ENCODE measurements at regions not wholly inside any gene's neighbourhood (a gene's known extent, or its start where the extent isn't known, plus 50 kb on each side); places are given as distances from the start of the nearest gene placed in this dataset.

DNA sequence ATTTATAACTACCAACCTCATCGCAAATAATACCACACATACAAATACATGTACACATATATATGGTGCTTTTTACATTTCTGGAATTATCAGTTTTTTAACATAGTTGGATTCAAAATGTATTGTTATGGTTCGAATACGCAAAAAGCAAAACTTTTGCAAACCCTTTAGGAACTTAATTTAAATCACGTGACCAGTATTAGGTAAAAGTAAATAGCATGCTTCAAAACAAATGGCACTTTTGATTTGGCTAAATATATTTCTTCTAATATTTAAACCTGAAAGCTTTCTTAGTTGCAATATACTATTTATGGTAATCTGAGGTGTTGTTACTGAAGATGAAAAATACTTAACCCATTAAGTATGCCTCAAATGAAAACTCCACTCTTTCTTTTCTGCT lies 341.4 kb downstream of the C4orf33 start:
- H3K27ac ChIP-seq = no peak overlapping the region
- TF ChIP-seq, protein P1, sequence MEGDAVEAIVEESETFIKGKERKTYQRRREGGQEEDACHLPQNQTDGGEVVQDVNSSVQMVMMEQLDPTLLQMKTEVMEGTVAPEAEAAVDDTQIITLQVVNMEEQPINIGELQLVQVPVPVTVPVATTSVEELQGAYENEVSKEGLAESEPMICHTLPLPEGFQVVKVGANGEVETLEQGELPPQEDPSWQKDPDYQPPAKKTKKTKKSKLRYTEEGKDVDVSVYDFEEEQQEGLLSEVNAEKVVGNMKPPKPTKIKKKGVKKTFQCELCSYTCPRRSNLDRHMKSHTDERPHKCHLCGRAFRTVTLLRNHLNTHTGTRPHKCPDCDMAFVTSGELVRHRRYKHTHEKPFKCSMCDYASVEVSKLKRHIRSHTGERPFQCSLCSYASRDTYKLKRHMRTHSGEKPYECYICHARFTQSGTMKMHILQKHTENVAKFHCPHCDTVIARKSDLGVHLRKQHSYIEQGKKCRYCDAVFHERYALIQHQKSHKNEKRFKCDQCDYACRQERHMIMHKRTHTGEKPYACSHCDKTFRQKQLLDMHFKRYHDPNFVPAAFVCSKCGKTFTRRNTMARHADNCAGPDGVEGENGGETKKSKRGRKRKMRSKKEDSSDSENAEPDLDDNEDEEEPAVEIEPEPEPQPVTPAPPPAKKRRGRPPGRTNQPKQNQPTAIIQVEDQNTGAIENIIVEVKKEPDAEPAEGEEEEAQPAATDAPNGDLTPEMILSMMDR (conservative IDR thresholded peaks at IDR 0.05) = no peak

DNA sequence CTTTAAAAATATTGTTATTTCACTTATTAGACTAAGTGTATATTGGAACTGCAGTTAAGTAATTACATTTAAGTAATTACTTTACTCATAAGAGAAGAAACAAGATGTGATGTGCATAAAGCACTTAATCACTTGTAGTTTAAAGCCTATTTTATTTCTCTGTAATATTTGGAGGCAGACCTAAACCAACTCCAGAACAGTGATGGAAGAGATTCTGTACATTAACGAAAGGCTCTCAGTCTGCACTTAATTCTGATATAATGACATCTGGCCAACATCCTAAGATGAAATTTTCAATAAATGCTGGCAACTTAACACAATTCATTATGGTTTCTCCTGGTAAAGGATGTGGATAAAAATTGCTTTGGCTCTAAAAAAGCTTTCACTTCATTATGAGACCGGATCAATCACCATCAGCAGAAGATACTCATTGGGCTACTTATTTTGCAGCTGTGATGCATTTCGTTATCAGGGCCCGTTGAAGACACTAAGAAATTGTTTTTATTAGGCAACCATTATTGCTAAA lies 342.6 kb downstream of the C4orf33 start:
- TF ChIP-seq, protein P1 (conservative IDR thresholded peaks at IDR 0.05) = no peak
- no peak overlapping the region for H3K27ac ChIP-seq

DNA sequence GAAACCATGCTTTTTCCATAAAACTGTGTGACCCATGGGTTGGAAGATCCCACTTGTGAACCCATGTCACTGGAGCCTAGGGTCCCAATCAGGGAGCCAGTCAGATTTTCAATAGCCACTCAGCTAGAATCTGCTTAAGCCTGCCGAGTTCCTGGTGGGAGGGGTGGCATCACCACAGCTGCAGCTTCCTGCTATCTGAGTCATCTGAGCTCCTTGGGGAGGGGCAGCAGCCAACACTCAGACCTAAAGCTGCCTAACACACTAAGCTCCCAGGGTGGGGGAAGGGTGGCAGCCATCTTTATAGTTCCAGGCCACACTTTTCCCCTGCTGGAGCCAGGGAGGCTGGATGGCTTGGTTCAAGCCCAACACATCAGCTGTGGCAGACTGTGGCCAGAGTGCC lies 350.1 kb downstream of the C4orf33 start:
- H3K27ac ChIP-seq = no peak overlapping the region
- TF ChIP-seq, protein P1 (conservative IDR thresholded peaks at IDR 0.05) = no peak

DNA sequence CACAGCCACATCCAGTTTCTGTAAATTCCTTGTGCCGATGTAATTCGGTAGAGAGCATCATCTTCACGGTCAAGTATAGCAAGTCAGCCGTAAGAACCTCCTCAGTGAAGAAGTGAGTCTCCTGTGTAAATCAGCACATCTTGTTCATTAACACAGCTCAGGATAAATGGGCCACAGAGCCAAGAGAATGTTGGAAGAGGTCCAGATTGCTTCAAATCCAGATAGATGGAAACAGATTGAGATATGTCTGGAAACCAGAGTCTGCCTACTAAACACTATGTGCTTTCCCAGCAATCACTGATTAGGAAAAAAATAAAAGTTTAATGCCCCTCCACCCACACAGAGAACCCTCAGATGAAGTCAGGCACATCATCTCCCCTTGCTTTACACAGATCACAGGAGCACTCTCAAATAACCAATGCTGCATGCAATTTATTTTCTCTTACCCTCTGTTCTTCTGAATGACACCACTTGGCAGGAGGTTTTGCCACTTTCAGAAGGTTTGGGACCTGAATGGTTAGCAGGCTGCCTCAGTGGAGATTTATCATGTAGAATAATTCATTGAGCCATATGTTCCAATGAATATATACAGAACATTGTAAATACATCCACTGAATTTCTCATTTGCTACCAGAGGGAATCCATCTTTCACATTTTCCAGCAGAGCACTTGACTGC lies 357.7 kb downstream of the C4orf33 start:
- H3K27ac ChIP-seq = no peak overlapping the region
- TF ChIP-seq, protein P1 (conservative IDR thresholded peaks at IDR 0.05) = no peak

DNA sequence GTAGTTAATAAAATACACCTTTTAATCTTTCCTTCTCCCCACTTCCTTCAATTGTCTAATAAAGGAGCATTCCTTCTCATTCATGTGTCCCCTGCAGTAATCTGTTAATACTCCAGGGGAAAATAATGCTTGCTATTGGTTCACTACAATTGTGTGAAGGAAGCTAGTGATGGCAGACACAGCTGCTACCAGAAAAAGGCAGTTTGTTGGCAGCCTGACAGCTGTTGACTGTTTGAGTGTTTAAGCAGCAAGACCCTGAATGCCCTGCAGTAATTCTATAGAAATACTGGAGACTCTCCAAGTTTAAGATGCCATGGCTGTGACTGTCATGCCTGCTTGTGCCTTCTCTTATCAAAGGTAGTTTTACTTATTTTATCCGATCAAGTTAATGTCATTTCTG lies 359.5 kb downstream of the C4orf33 start:
- TF ChIP-seq, protein P1 (conservative IDR thresholded peaks at IDR 0.05) = no peak
- H3K27ac ChIP-seq = no peak overlapping the region

DNA sequence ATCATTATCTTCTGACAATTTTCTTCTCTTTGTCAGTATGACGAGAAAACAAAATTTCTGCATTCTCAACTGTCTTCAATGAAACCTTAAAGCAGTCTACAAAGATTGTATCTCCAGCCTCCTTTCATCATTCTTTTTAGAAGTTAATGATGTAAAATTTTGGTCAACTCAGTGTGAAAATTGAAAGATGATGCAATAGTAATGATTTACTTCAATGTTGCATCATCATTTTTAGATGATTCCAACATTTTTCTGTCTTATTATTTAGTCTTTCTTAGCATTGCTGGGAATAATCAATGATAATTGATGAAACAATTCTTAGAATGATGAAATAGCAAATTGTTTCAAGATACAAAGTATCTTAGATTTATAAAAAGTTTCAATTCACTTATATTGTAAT lies 372.7 kb downstream of the C4orf33 start:
- H3K27ac ChIP-seq = no peak overlapping the region
- TF ChIP-seq, protein P1 (conservative IDR thresholded peaks at IDR 0.05) = no peak

DNA sequence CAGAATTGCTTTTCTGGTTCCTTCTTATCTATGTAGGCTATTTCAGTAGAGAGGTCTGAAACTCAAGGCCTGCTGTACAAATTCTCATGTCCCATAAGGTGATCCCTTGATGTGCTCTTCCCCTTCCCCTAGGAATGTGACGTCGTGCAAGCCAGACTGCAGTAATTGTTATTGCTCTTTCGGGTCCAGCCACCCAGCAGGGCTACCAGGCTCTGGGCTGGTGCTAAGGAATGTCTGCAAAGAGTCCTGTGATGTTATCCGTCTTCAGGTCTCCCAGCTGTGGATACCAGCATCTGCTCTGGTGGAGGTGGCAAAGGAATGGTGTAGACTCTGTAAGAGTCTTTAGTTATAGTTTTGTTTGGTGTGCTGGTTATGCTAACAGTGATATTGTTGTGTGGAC lies 378.7 kb downstream of the C4orf33 start:
- H3K27ac ChIP-seq = no peak overlapping the region
- TF ChIP-seq, protein P1 (conservative IDR thresholded peaks at IDR 0.05) = no peak

Data from VCaP (cell line).